CD14-positive monocyte (primary cell): ENCODE measurements at regions not wholly inside any gene's neighbourhood (a gene's known extent, or its start where the extent isn't known, plus 50 kb on each side); places are given as distances from the start of the nearest gene placed in this dataset.

ENCODE experiments used
- DNase-seq, 3 donors: peaks; one replicate each; pipeline ENCODE4 v3.0.0-alpha.2; 2011 to 2022
- H2AFZ ChIP-seq: 2 replicates; pipeline ENCODE4 v1.6.0; 2012; ENCODE audit warnings: mild to moderate bottlenecking, low read depth, low read length, inconsistent platforms; ENCODE audit not compliant: insufficient read depth, poor library complexity, severe bottlenecking
- H3K27ac ChIP-seq, 2 donors: 1 replicate in 1 of 2; 2 replicates in 1 of 2; pipeline ENCODE4 v1.5.1; 2012 to 2013; ENCODE audit warnings: low read length in 2 of 2, control low read depth in 1 of 2, inconsistent platforms in 1 of 2, low read depth in 1 of 2, mild to moderate bottlenecking in 1 of 2
- H3K27me3 ChIP-seq, 2 donors: one replicate each; pipeline versions ENCODE4 v1.6.0 to v1.6.1; 2011 to 2013; ENCODE audit warnings: low read length in 2 of 2; ENCODE audit not compliant: control insufficient read depth in 2 of 2, insufficient read depth in 2 of 2
- H3K36me3 ChIP-seq, 2 donors: replicated peaks in 1 of 2; 1 replicate in 1 of 2; 2 replicates in 1 of 2; pipeline versions ENCODE4 v1.5.1 to v1.6.1; 2012 to 2013; ENCODE audit warnings: low read length in 2 of 2, control low read depth in 1 of 2, inconsistent platforms in 1 of 2, mild to moderate bottlenecking in 1 of 2; ENCODE audit not compliant: insufficient read depth in 2 of 2, control insufficient read depth in 1 of 2
- H3K4me1 ChIP-seq, 2 donors: 1 replicate in 1 of 2; 2 replicates in 1 of 2; pipeline versions ENCODE4 v1.5.1 to v1.6.1; 2012 to 2013; ENCODE audit warnings: low read length in 2 of 2, control low read depth in 1 of 2, inconsistent platforms in 1 of 2, mild to moderate bottlenecking in 1 of 2, moderate library complexity in 1 of 2; ENCODE audit not compliant: insufficient read depth in 2 of 2, control insufficient read depth in 1 of 2
- H3K4me2 ChIP-seq: replicated peaks from 2 replicates; pipeline ENCODE3; 2012; ENCODE audit warnings: low read length, moderate library complexity, mild to moderate bottlenecking; ENCODE audit not compliant: poor library complexity, severe bottlenecking; ENCODE audit errors: extremely low read depth
- H3K4me3 ChIP-seq, 3 experiments: fragments of 200-600 bp in 1 of 3; sonication (generic) in 1 of 3; replicated peaks in 1 of 3; 1 replicate in 2 of 3; 2 replicates in 1 of 3; pipeline ENCODE4 v1.5.1; 2011 to 2013; ENCODE audit warnings: low read length in 3 of 3, mild to moderate bottlenecking in 3 of 3, control low read depth in 2 of 3, low read depth in 2 of 3, inconsistent platforms in 1 of 3, moderate library complexity in 1 of 3
- H3K79me2 ChIP-seq: 2 replicates; pipeline ENCODE4 v1.6.0; 2012; ENCODE audit warnings: mild to moderate bottlenecking, control low read depth, inconsistent platforms, low read length, moderate library complexity; ENCODE audit not compliant: insufficient read depth
- H3K9ac ChIP-seq: 2 replicates; pipeline ENCODE4 v1.6.0; 2017; ENCODE audit warnings: low read length, mild to moderate bottlenecking; ENCODE audit not compliant: insufficient read depth, poor library complexity, severe bottlenecking
- H3K9me3 ChIP-seq, 2 donors: replicated peaks in 1 of 2; 1 replicate in 1 of 2; 2 replicates in 1 of 2; pipeline versions ENCODE4 v1.5.1 to v1.6.1; 2012 to 2013; ENCODE audit warnings: low read length in 2 of 2, control low read depth in 1 of 2; ENCODE audit not compliant: control insufficient read depth in 1 of 2, insufficient read depth in 1 of 2
- H4K20me1 ChIP-seq: 2 replicates; pipeline ENCODE4 v1.6.0; 2012; ENCODE audit warnings: mild to moderate bottlenecking, low read length, control low read depth, moderate library complexity; ENCODE audit not compliant: insufficient read depth
- H3K27ac Mint-ChIP-seq, 7 donors: one replicate each; pipeline ENCODE4 v1.8.0; 2020; ENCODE audit warnings: mild to moderate bottlenecking in 7 of 7, mixed read lengths in 7 of 7, moderate library complexity in 6 of 7, inconsistent platforms in 2 of 7
- H3K27me3 Mint-ChIP-seq, 3 donors: one replicate each; pipeline ENCODE4 v1.8.0; 2021 to 2022; ENCODE audit warnings: low read depth in 3 of 3, mild to moderate bottlenecking in 3 of 3, mixed read lengths in 3 of 3, moderate library complexity in 3 of 3, inconsistent platforms in 1 of 3
- H3K36me3 Mint-ChIP-seq, 2 donors: one replicate each; pipeline ENCODE4 v1.8.0; 2020; ENCODE audit warnings: mixed read lengths in 2 of 2, inconsistent platforms in 1 of 2, mild to moderate bottlenecking in 1 of 2
- H3K4me1 Mint-ChIP-seq: one replicate; pipeline ENCODE4 v1.8.0; 2020; ENCODE audit warnings: mild to moderate bottlenecking, mixed read lengths
- H3K4me3 Mint-ChIP-seq, 2 donors: one replicate each; pipeline ENCODE4 v1.8.0; 2020; ENCODE audit warnings: mild to moderate bottlenecking in 2 of 2, mixed read lengths in 2 of 2, moderate library complexity in 1 of 2
- H3K9me3 Mint-ChIP-seq, 7 donors: one replicate each; pipeline ENCODE4 v1.8.0; 2020 to 2022; ENCODE audit warnings: mixed read lengths in 7 of 7, mild to moderate bottlenecking in 6 of 7, moderate library complexity in 6 of 7, inconsistent platforms in 2 of 7
- WGBS: methylation state at CpG from one replicate; pipeline ENCODE4 v1.1.5; 2013; ENCODE audit warnings: missing lambda C conversion rate; ENCODE audit not compliant: insufficient coverage; 5-methylcytosine and 5-hydroxymethylcytosine counted together
- intact Hi-C, 2 donors: fragments of 100-400 bp; cut with micrococcal nuclease; formaldehyde crosslinking; loops; one replicate each; pipeline versions ENCODE4 v1.15.0 to v1.15.1; 2023
- TF ChIP-seq, protein P1 (sequence below): fragments of 200-600 bp; IDR thresholded peaks from one replicate; pipeline ENCODE4 v1.8.0; 2022; ENCODE audit warnings: antibody characterized with exemption, mild to moderate bottlenecking

DNA sequence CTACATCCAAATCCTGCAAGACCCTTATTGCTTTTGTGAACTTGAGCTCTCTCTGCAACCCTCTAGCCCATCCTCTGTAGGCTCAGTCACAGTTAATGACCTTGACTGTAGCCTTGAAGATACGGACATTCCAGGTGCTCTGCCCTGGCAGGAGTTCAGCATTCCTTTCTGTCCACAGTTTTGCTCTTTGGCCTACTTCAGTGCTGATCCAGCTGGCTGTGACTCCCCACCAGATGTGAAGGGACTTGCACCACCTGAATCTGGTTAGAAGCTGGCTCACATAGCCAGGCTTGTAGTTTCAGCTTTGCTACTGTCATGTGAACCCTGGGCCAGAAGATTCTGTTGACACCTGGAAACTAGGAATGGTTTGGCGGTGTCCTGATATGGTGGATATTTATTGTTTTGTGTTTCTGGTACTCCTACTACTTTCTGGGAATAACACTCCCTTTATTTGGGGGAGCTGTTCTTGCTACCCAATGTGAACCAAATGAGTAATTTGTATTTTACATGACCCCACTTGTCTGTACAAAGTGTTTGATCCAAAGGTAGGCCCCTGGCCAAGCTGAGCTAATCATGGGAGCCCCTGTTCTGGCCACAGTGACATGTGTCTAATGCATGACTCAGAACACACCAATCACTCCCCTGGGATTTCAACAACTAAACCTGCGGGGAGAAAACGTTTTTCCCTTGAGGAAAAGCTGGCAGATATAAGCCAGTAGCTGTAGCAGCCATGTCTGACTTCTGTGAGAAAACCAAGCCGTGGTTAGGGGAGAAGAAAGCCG, 73.4 kb downstream of the CDCA7 start:
- Histone ChIP-seq H3K9me3 (no peaks in the 10 kb centered on the region), H3K27ac (no peak overlapping the region), H3K36me3 (no peaks in the 10 kb centered on the region), H3K4me1 (peaks cover 10% of the 10 kb centered on the region in 2 donors), H3K4me3 (no peak overlapping the region), H4K20me1 (no peaks in the 10 kb centered on the region), H3K79me2 (no peaks in the 10 kb centered on the region), H3K4me2 (no peak overlapping the region), H3K27me3 (no peaks in the 10 kb centered on the region), H3K9ac (no peak overlapping the region), H2AFZ (no peak overlapping the region)
- DNase-seq: no peak
- Mint-ChIP-seq H3K36me3 (no peaks in the 10 kb centered on the region), H3K27ac (no peak overlapping the region), H3K4me1 (peaks cover 10% of the 10 kb centered on the region), H3K4me3 (no peak overlapping the region), H3K9me3 (peaks cover 0 to 8% (median 0%) of the 10 kb centered on the region in 7 donors), H3K27me3 (peaks cover 6 to 7% (median 6%) of the 10 kb centered on the region in 3 donors)
- TF ChIP-seq, protein P1, sequence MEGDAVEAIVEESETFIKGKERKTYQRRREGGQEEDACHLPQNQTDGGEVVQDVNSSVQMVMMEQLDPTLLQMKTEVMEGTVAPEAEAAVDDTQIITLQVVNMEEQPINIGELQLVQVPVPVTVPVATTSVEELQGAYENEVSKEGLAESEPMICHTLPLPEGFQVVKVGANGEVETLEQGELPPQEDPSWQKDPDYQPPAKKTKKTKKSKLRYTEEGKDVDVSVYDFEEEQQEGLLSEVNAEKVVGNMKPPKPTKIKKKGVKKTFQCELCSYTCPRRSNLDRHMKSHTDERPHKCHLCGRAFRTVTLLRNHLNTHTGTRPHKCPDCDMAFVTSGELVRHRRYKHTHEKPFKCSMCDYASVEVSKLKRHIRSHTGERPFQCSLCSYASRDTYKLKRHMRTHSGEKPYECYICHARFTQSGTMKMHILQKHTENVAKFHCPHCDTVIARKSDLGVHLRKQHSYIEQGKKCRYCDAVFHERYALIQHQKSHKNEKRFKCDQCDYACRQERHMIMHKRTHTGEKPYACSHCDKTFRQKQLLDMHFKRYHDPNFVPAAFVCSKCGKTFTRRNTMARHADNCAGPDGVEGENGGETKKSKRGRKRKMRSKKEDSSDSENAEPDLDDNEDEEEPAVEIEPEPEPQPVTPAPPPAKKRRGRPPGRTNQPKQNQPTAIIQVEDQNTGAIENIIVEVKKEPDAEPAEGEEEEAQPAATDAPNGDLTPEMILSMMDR: no peak
- 95% methylated on average over 5 of the region's 6 CpGs for WGBS
- intact Hi-C loops: no loop called here

DNA sequence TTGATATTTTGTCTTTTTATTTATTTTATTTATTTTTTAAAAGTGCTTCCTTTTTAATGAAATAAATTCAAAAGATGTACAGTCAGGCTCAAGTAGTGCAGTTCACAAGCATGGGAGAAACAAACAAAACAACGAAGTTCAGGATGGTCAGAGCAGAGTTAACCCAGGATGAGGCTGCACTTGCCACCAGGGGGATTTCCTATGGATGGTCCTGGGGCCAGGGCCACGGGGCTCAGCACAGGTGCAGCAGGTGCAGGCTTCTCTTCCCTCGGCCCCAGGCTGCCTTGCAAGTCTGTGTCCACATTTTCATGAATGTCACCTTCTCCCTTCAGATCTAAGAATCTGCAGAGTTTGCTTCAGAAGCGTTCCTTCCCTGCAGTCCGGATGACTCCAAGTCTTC, 76.5 kb downstream of the CDCA7 start:
- Mint-ChIP-seq H3K27ac (no peak overlapping the region), H3K27me3 (peaks cover 6 to 9% (median 6%) of the 10 kb centered on the region in 3 donors), H3K4me1 (peaks cover 10% of the 10 kb centered on the region), H3K36me3 (no peaks in the 10 kb centered on the region), H3K9me3 (peaks cover 0 to 8% (median under 1%) of the 10 kb centered on the region in 7 donors), H3K4me3 (peak overlapping the region in 1 of 2 donors; percentile 56)
- no peak for DNase-seq
- Histone ChIP-seq H3K4me2 (no peak overlapping the region), H3K4me1 (peaks cover 10% of the 10 kb centered on the region in 2 donors), H3K4me3 (no peak overlapping the region), H3K27ac (no peak overlapping the region), H3K27me3 (no peaks in the 10 kb centered on the region), H3K36me3 (no peaks in the 10 kb centered on the region), H2AFZ (no peak overlapping the region), H4K20me1 (no peaks in the 10 kb centered on the region), H3K79me2 (no peaks in the 10 kb centered on the region), H3K9ac (no peak overlapping the region), H3K9me3 (no peaks in the 10 kb centered on the region)
- 87% methylated on average over 5 of the region's 5 CpGs for WGBS
- TF ChIP-seq, protein P1: no peak
- intact Hi-C loops: no loop called here
